ENCODE measurements at regions not wholly inside any gene's neighbourhood (a gene's known extent, or its start where the extent isn't known, plus 50 kb on each side); places are given as distances from the start of the nearest gene placed in this dataset.

DNA sequence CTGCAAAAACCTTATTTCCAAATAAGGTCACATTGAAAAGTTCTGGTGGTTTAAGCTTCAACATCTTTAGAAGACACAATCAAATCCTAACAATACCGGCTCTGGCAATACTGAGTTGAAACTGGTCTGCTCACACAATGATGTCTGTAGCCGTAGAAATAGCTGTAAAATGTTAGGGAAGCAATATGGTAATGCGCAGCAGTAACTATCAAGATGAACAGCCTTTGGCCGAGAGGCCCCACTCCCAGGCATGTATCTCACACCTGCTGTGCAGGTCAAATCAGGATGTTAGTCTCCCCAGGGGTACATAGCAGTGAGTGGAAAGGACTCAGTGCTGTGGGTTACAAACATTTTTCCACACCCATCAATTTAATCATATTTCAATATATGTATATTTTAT, 207.1 kb downstream of the KATNAL1 start:
- Mint-ChIP-seq H3K36me3 (no peaks in the 10 kb centered on the region), H3K4me3 (no peak overlapping the region), H3K9me3 (no peaks in the 10 kb centered on the region), H3K27ac (no peak overlapping the region), H3K4me1 (peaks cover 9% of the 10 kb centered on the region), H3K27me3 (ENCODE audit: low read depth) (no peaks in the 10 kb centered on the region)
- POLR2A ChIA-PET, result no interaction called here
- no peak for ATAC-seq
- CTCF ChIA-PET, result no interaction called here
- no peak for DNase-seq (ENCODE audit: low spot score)
- TF ChIP-seq ZNF416 (CRISPR knock-in tag; IDR thresholded peaks at IDR 0.05) (no peak), ZBTB43 (CRISPR knock-in tag; IDR thresholded peaks at IDR 0.05) (no peak), JUN (CRISPR knock-in tag; IDR thresholded peaks at IDR 0.05) (no peak), ZNF425 (CRISPR knock-in tag; conservative IDR thresholded peaks at IDR 0.05) (no peak), FOXP1 (CRISPR knock-in tag; IDR thresholded peaks at IDR 0.05; ENCODE audit: borderline replicate concordance) (no peak), ESRRA (CRISPR knock-in tag; IDR thresholded peaks at IDR 0.05; ENCODE audit: borderline replicate concordance) (no peak)
- TF ChIP-seq, protein P1, sequence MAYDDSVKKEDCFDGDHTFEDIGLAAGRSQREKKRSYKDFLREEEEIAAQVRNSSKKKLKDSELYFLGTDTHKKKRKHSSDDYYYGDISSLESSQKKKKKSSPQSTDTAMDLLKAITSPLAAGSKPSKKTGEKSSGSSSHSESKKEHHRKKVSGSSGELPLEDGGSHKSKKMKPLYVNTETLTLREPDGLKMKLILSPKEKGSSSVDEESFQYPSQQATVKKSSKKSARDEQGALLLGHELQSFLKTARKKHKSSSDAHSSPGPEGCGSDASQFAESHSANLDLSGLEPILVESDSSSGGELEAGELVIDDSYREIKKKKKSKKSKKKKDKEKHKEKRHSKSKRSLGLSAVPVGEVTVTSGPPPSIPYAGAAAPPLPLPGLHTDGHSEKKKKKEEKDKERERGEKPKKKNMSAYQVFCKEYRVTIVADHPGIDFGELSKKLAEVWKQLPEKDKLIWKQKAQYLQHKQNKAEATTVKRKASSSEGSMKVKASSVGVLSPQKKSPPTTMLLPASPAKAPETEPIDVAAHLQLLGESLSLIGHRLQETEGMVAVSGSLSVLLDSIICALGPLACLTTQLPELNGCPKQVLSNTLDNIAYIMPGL (CRISPR knock-in tag; IDR thresholded peaks at IDR 0.05), result no peak
- TF ChIP-seq, protein P2, sequence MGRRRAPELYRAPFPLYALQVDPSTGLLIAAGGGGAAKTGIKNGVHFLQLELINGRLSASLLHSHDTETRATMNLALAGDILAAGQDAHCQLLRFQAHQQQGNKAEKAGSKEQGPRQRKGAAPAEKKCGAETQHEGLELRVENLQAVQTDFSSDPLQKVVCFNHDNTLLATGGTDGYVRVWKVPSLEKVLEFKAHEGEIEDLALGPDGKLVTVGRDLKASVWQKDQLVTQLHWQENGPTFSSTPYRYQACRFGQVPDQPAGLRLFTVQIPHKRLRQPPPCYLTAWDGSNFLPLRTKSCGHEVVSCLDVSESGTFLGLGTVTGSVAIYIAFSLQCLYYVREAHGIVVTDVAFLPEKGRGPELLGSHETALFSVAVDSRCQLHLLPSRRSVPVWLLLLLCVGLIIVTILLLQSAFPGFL (CRISPR knock-in tag; IDR thresholded peaks at IDR 0.05; ENCODE audit: borderline replicate concordance), result no peak
- TF ChIP-seq, protein P3, sequence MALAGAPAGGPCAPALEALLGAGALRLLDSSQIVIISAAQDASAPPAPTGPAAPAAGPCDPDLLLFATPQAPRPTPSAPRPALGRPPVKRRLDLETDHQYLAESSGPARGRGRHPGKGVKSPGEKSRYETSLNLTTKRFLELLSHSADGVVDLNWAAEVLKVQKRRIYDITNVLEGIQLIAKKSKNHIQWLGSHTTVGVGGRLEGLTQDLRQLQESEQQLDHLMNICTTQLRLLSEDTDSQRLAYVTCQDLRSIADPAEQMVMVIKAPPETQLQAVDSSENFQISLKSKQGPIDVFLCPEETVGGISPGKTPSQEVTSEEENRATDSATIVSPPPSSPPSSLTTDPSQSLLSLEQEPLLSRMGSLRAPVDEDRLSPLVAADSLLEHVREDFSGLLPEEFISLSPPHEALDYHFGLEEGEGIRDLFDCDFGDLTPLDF (CRISPR knock-in tag; IDR thresholded peaks at IDR 0.05), result no peak

- TF ChIP-seq, protein P4, sequence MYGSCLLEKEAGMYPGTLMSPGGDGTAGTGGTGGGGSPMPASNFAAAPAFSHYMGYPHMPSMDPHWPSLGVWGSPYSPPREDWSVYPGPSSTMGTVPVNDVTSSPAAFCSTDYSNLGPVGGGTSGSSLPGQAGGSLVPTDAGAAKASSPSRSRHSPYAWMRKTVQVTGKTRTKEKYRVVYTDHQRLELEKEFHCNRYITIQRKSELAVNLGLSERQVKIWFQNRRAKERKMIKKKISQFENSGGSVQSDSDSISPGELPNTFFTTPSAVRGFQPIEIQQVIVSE (CRISPR knock-in tag; IDR thresholded peaks at IDR 0.05; ENCODE audit: borderline replicate concordance), result no peak
- TF ChIP-seq HMGA2 (CRISPR knock-in tag; IDR thresholded peaks at IDR 0.05), result no peak
- TF ChIP-seq EMX1 (CRISPR knock-in tag; IDR thresholded peaks at IDR 0.05), result no peak
- TF ChIP-seq, protein P5, sequence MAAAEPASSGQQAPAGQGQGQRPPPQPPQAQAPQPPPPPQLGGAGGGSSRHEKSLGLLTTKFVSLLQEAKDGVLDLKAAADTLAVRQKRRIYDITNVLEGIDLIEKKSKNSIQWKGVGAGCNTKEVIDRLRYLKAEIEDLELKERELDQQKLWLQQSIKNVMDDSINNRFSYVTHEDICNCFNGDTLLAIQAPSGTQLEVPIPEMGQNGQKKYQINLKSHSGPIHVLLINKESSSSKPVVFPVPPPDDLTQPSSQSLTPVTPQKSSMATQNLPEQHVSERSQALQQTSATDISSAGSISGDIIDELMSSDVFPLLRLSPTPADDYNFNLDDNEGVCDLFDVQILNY (CRISPR knock-in tag; IDR thresholded peaks at IDR 0.05), result no peak
- TF ChIP-seq ZSCAN18 (CRISPR knock-in tag; IDR thresholded peaks at IDR 0.05), result no peak
- no peak for TF ChIP-seq NR2C2 (CRISPR knock-in tag; IDR thresholded peaks at IDR 0.05)
- no peak for TF ChIP-seq E2F4 (CRISPR knock-in tag; IDR thresholded peaks at IDR 0.05; ENCODE audit: borderline replicate concordance, low read depth)
- TF ChIP-seq ETV6 (CRISPR knock-in tag; IDR thresholded peaks at IDR 0.05), result no peak
- TF ChIP-seq ZNF138 (CRISPR knock-in tag; conservative IDR thresholded peaks at IDR 0.05), result no peak
- no peak for TF ChIP-seq TP53 (CRISPR knock-in tag; IDR thresholded peaks at IDR 0.05)
- CTCF ChIA-PET, result no interaction called here
- no peaks in the 10 kb centered on the region for H3K36me3 Mint-ChIP-seq
- no peaks in the 10 kb centered on the region for H3K27me3 Mint-ChIP-seq (ENCODE audit: low read depth)
- DNase-seq (ENCODE audit: low spot score), result no peak
- ATAC-seq, result no peak
- H3K9me3 Mint-ChIP-seq, result no peaks in the 10 kb centered on the region
- H3K27ac Mint-ChIP-seq, result no peak overlapping the region
- POLR2A ChIA-PET, result no interaction called here
- peaks cover 6% of the 10 kb centered on the region for H3K4me1 Mint-ChIP-seq
- no peak overlapping the region for H3K4me3 Mint-ChIP-seq
Observed at GRCh38 chr13:30097701-30098100, 209.7 kb downstream of the KATNAL1 start.
